WTC11 (cell line): ENCODE measurements at regions not wholly inside any gene's neighbourhood (a gene's known extent, or its start where the extent isn't known, plus 50 kb on each side); places are given as distances from the start of the nearest gene placed in this dataset.

Experiments
- ATAC-seq: fragments of 200-7000 bp; cut with Tn5 transposase; 2 replicates; pipeline ENCODE4 v1.10.0; 2021; ENCODE audit warnings: mild to moderate bottlenecking, moderate library complexity
- CTCF ChIA-PET: fragments of 300-600 bp; sonication (Branson Sonifier 250); formaldehyde crosslinking; loops from one replicate; lab custom pipeline; 2021; ENCODE audit warnings: antibody characterized with exemption; lab: Charles Lee
- POLR2A ChIA-PET: fragments of 350-600 bp; sonication (Branson Sonifier 250); formaldehyde crosslinking; loops from one replicate; lab custom pipeline; 2021; ENCODE audit warnings: antibody characterized with exemption; lab: Charles Lee
- DNase-seq: peaks from one replicate; pipeline ENCODE4 v3.0.0; 2021; ENCODE audit warnings: low spot score
- H3K27ac Mint-ChIP-seq: 2 replicates; pipeline ENCODE4 v1.8.0; 2021; ENCODE audit warnings: mixed read lengths
- H3K27me3 Mint-ChIP-seq: 2 replicates; pipeline ENCODE4 v1.8.0; 2021; ENCODE audit warnings: low read depth, mild to moderate bottlenecking, moderate library complexity, mixed read lengths
- H3K36me3 Mint-ChIP-seq: 2 replicates; pipeline ENCODE4 v1.8.0; 2021; ENCODE audit warnings: mixed read lengths
- H3K4me1 Mint-ChIP-seq: 2 replicates; pipeline ENCODE4 v1.8.0; 2022; ENCODE audit warnings: mixed read lengths
- H3K4me3 Mint-ChIP-seq: 2 replicates; pipeline ENCODE4 v1.8.0; 2021; ENCODE audit warnings: mild to moderate bottlenecking, moderate library complexity, mixed read lengths
- H3K9me3 Mint-ChIP-seq: 2 replicates; pipeline ENCODE4 v1.8.0; 2021; ENCODE audit warnings: mixed read lengths
- AFF4 ChIP-seq: sonication (generic); formaldehyde crosslinking; IDR thresholded peaks from 2 replicates; pipeline ENCODE4 v1.8.1; 2023; ENCODE audit warnings: mild to moderate bottlenecking, missing genetic modification reagents, borderline replicate concordance
- E2F5 ChIP-seq: sonication (generic); formaldehyde crosslinking; IDR thresholded peaks from 2 replicates; pipeline ENCODE4 v1.8.1; 2022; ENCODE audit warnings: mild to moderate bottlenecking, moderate library complexity, missing genetic modification reagents
- ETV6 ChIP-seq: sonication (generic); formaldehyde crosslinking; IDR thresholded peaks from 2 replicates; pipeline ENCODE4 v1.8.1; 2022; ENCODE audit warnings: mild to moderate bottlenecking, missing genetic modification reagents
- FOXP1 ChIP-seq: sonication (generic); formaldehyde crosslinking; IDR thresholded peaks from 2 replicates; pipeline ENCODE4 v1.8.0; 2022; ENCODE audit warnings: missing genetic modification reagents, mild to moderate bottlenecking, moderate library complexity, borderline replicate concordance
- FOXP4 ChIP-seq: sonication (generic); formaldehyde crosslinking; IDR thresholded peaks from 2 replicates; pipeline ENCODE4 v1.8.0; 2022; ENCODE audit warnings: mild to moderate bottlenecking, missing genetic modification reagents
- MXD4 ChIP-seq: fragments of 250-450 bp; sonication (Bioruptor Pico); IDR thresholded peaks from 2 replicates; pipeline ENCODE4 v1.8.0; 2021; ENCODE audit warnings: mild to moderate bottlenecking, moderate library complexity, borderline replicate concordance
- NR2C2 ChIP-seq: sonication (generic); formaldehyde crosslinking; IDR thresholded peaks from 2 replicates; pipeline ENCODE4 v1.8.0; 2022; ENCODE audit warnings: mild to moderate bottlenecking, missing genetic modification reagents
- NR3C1 ChIP-seq: sonication (generic); formaldehyde crosslinking; conservative IDR thresholded peaks from 2 replicates; pipeline ENCODE4 v1.8.1; 2023; ENCODE audit warnings: low read depth, mild to moderate bottlenecking, missing genetic modification reagents
- PRDM15 ChIP-seq: sonication (generic); formaldehyde crosslinking; IDR thresholded peaks from 2 replicates; pipeline ENCODE4 v1.8.0; 2022; ENCODE audit warnings: missing genetic modification reagents
- RELA ChIP-seq: sonication (generic); formaldehyde crosslinking; IDR thresholded peaks from 2 replicates; pipeline ENCODE4 v1.8.1; 2022; ENCODE audit warnings: missing genetic modification reagents, mild to moderate bottlenecking, borderline replicate concordance
- SOX15 ChIP-seq: fragments of 250-450 bp; sonication (Bioruptor Pico); IDR thresholded peaks from 2 replicates; pipeline ENCODE4 v1.9.0; 2021; ENCODE audit warnings: mild to moderate bottlenecking
- SP1 ChIP-seq: sonication (generic); formaldehyde crosslinking; conservative IDR thresholded peaks from 2 replicates; pipeline ENCODE4 v1.8.1; 2022; ENCODE audit warnings: missing genetic modification reagents
- TEAD1 ChIP-seq: sonication (generic); formaldehyde crosslinking; IDR thresholded peaks from 2 replicates; pipeline ENCODE4 v1.8.0; 2022; ENCODE audit warnings: mild to moderate bottlenecking, missing genetic modification reagents
- ZNF423 ChIP-seq: fragments of 250-450 bp; sonication (Bioruptor Pico); IDR thresholded peaks from 2 replicates; pipeline ENCODE4 v2.1.2; 2022; ENCODE audit warnings: mild to moderate bottlenecking, moderate library complexity
- ZNF425 ChIP-seq: fragments of 250-450 bp; sonication (Bioruptor Pico); conservative IDR thresholded peaks from 2 replicates; pipeline ENCODE4 v1.9.0; 2021; ENCODE audit warnings: mild to moderate bottlenecking
- ZNF532 ChIP-seq: fragments of 250-450 bp; sonication (Bioruptor Pico); IDR thresholded peaks from 2 replicates; pipeline ENCODE4 v1.9.0; 2021; ENCODE audit warnings: mild to moderate bottlenecking, borderline replicate concordance

- ATAC-seq (no peak), DNase-seq (no peak)
- H3K36me3 Mint-ChIP-seq: no peaks in the 10 kb centered on the region
- no peak overlapping the region for H3K27ac Mint-ChIP-seq
- H3K4me3 Mint-ChIP-seq: no peak overlapping the region
- 0 out of 2 replicates have a peak, but pooled peaks cover under 1% of the 10 kb centered on the region for H3K9me3 Mint-ChIP-seq
- ChIA-PET CTCF (no interaction called here), POLR2A (no interaction called here)
- H3K27me3 Mint-ChIP-seq: no peaks in the 10 kb centered on the region
- no peaks in the 10 kb centered on the region for H3K4me1 Mint-ChIP-seq
- TF ChIP-seq ZNF423 (CRISPR knock-in tag): no peak
- TF ChIP-seq ZNF425 (CRISPR knock-in tag): no peak
- TF ChIP-seq RELA (CRISPR knock-in tag): no peak
- no peak for TF ChIP-seq E2F5
- no peak for TF ChIP-seq NR2C2 (CRISPR knock-in tag)
- no peak for TF ChIP-seq NR3C1
- TF ChIP-seq AFF4 (CRISPR knock-in tag): no peak
- TF ChIP-seq ZNF532 (CRISPR knock-in tag): no peak
- TF ChIP-seq SOX15: no peak
- no peak for TF ChIP-seq ETV6 (CRISPR knock-in tag)
- no peak for TF ChIP-seq FOXP1 (CRISPR knock-in tag)
- TF ChIP-seq MXD4 (CRISPR knock-in tag): no peak
- TF ChIP-seq FOXP4 (CRISPR knock-in tag): no peak
- no peak for TF ChIP-seq SP1
- TF ChIP-seq TEAD1 (CRISPR knock-in tag): no peak
- TF ChIP-seq PRDM15 (CRISPR knock-in tag): no peak
Observed at GRCh38 chr6:92024881-92025280, 1394.5 kb downstream of the EPHA7 start.
